ENCODE measurements at regions not wholly inside any gene's neighbourhood (a gene's known extent, or its start where the extent isn't known, plus 50 kb on each side); places are given as distances from the start of the nearest gene placed in this dataset.

DNA sequence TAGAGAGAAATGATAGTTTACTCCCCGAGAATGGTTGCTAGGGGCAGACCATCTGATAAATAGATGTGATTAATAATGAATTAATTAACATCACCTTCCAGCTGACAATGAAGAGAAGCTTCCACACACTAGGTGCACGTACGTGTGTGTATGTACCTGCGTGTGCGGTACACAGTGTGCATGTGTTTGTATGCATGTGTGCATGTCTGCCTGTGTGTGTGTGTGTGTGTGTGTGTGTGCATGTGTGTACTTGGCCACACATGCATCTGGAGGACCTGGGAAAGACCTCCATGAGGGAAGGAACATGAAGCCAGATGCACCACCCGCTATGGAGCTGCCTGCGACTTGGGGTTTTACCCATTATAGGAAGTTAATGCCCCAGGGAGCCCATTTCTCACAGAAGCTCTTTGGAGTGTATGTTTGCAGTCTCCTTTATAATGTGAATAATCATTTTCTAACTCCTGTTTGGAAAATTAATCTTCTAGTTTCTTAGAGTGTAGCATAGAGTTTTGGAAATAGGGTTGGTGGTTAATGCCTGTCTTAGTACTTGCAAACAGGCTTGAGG, 229.1 kb downstream of the ENGASE start:
- no peak for TF ChIP-seq ARNT (IDR thresholded peaks at IDR 0.05)
- no peak for TF ChIP-seq SP1 (IDR thresholded peaks at IDR 0.05)
- no peak for TF ChIP-seq NFRKB (IDR thresholded peaks at IDR 0.05)
- no peak for TF ChIP-seq CTBP1 (IDR thresholded peaks at IDR 0.05; ENCODE audit: borderline replicate concordance)
- TF ChIP-seq, protein P1, sequence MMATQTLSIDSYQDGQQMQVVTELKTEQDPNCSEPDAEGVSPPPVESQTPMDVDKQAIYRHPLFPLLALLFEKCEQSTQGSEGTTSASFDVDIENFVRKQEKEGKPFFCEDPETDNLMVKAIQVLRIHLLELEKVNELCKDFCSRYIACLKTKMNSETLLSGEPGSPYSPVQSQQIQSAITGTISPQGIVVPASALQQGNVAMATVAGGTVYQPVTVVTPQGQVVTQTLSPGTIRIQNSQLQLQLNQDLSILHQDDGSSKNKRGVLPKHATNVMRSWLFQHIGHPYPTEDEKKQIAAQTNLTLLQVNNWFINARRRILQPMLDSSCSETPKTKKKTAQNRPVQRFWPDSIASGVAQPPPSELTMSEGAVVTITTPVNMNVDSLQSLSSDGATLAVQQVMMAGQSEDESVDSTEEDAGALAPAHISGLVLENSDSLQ (IDR thresholded peaks at IDR 0.05) = no peak
- TF ChIP-seq FOXM1 (IDR thresholded peaks at IDR 0.05; ENCODE audit: borderline replicate concordance) = no peak
- no peak for TF ChIP-seq ELF4 (IDR thresholded peaks at IDR 0.05)
- TF ChIP-seq TARDBP (IDR thresholded peaks at IDR 0.05) = no peak
- TF ChIP-seq BHLHE40 (IDR thresholded peaks at IDR 0.05; ENCODE audit: borderline replicate concordance) = no peak
- TF ChIP-seq FOXA1 (IDR thresholded peaks at IDR 0.05) = no peak
- TF ChIP-seq LEF1 (IDR thresholded peaks at IDR 0.05; ENCODE audit: borderline replicate concordance) = no peak
- TF ChIP-seq L3MBTL2 (conservative IDR thresholded peaks at IDR 0.05) = no peak
- TF ChIP-seq FOXK2 (IDR thresholded peaks at IDR 0.05) = no peak
